ENCODE measurements at regions not wholly inside any gene's neighbourhood (a gene's known extent, or its start where the extent isn't known, plus 50 kb on each side); places are given as distances from the start of the nearest gene placed in this dataset.

DNA sequence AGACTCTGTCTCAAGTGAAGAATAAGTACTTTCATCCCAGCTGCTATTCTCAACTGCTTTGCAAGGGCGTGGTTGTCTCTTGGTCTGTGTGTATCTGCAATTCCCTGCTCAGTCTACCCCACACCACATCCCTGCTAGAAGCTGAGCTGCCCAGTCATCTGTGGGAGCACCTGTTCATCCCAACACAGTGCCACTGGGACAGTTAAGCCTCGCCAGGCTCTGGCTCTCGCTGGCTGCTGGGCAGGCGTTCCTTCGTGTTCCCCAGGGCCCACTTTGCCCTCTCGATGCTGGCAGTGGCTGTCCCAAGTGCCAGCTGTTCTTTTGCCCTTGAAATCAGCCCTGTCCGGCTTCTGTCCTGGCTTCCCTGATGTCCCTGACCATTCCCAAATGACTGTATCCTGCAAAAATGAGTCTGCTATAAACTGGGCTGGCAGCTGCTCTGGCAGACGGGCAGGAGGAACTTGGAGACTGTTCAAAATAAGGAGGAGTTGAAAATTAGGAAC, 91.6 kb upstream of the KLHL25 start:
- TF ChIP-seq, protein P1, sequence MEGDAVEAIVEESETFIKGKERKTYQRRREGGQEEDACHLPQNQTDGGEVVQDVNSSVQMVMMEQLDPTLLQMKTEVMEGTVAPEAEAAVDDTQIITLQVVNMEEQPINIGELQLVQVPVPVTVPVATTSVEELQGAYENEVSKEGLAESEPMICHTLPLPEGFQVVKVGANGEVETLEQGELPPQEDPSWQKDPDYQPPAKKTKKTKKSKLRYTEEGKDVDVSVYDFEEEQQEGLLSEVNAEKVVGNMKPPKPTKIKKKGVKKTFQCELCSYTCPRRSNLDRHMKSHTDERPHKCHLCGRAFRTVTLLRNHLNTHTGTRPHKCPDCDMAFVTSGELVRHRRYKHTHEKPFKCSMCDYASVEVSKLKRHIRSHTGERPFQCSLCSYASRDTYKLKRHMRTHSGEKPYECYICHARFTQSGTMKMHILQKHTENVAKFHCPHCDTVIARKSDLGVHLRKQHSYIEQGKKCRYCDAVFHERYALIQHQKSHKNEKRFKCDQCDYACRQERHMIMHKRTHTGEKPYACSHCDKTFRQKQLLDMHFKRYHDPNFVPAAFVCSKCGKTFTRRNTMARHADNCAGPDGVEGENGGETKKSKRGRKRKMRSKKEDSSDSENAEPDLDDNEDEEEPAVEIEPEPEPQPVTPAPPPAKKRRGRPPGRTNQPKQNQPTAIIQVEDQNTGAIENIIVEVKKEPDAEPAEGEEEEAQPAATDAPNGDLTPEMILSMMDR (IDR thresholded peaks at IDR 0.05; ENCODE audit: control extremely low read depth, extremely low read depth, low read depth, missing control alignments) = no peak
- DNase-seq (ENCODE audit: extremely low spot score) = no peak
- ChIA-PET CTCF (interaction anchor here (1.5 to 1.9 kb wide), 2 partner anchors 9 to 25 kb away, joined by 3 to 7 read pairs; no protein-coding TSS in a partner anchor), POLR2A (no interaction called here)

DNA sequence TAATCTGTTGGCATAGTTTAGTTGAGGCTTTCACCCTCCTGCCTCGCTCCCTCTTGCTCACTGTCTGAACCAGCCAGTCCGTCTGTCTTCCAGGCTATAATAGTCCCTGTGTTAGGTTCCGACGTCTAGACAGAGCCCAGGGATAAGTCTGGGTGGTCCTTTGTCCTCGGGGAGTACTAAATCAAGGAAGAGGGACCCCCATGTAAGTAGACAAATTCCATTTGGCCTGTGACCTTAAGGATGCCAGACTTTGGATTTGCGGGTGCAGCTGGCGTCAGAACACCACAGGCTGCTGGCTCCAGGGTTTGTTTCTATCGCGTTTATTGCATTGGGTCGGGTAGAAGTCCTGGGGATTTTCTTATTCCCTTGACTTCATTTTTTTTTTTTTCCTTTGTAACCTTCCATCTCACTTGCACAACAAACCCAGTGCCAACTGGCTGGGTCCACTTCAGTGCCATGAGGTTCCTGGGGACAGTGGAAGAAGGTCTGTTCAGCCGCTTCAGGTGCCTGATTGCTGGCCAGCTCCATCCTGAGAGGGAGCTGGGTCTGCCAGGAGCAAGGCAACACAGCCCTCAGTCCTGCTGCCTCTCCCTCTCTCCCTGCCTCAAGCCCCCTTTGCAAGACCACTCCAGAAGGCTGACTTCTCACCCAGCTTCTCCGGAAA, 95.4 kb upstream of the KLHL25 start:
- ChIA-PET CTCF (no interaction called here), POLR2A (no interaction called here)
- DNase-seq (ENCODE audit: extremely low spot score) = no peak
- TF ChIP-seq, protein P1 (IDR thresholded peaks at IDR 0.05; ENCODE audit: control extremely low read depth, extremely low read depth, low read depth, missing control alignments) = no peak

DNA sequence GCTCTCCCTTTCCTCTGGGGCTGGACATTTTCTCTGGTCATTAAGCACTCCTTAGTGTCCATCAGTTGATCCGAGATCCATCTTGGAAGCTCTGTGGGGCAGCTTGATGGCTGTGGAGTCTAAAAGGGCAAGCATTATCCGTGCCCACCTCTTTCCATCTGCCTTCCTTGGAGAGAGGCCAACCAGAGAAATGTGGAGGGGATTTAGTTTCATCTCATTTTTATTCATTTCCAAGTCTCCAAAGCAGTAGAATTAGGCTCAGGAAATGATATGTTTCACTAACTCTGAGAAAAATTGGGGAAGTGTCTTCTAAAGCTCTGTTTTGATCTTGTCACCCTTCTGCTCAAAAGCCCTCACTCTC, 95.9 kb upstream of the KLHL25 start:
- ChIA-PET POLR2A (no interaction called here), CTCF (no interaction called here)
- no peak for DNase-seq (ENCODE audit: extremely low spot score)
- TF ChIP-seq, protein P1 (IDR thresholded peaks at IDR 0.05; ENCODE audit: control extremely low read depth, extremely low read depth, low read depth, missing control alignments) = no peak

DNA sequence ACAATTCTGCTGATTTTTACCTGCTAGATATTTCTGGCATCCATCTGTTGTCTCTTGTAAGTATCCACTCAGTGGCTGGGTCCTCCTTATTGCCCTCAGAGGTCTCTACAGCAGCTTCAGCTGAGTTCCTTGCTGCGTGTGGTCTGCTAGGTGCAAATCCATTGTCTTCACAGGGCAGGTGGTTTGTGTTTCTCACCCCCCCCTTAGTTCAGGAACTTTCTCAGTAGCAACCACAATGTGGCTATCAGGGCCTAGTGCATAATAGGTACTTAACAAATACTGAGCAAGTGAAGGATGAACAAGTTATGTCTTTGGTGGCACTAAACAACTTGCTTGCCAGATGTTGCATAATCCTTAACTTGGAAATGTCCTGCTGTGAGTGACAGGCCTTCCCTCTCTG, 96.7 kb upstream of the KLHL25 start:
- DNase-seq (ENCODE audit: extremely low spot score) = no peak
- CTCF ChIA-PET = no interaction called here
- TF ChIP-seq, protein P1 (IDR thresholded peaks at IDR 0.05; ENCODE audit: control extremely low read depth, extremely low read depth, low read depth, missing control alignments) = no peak
- POLR2A ChIA-PET = no interaction called here

DNA sequence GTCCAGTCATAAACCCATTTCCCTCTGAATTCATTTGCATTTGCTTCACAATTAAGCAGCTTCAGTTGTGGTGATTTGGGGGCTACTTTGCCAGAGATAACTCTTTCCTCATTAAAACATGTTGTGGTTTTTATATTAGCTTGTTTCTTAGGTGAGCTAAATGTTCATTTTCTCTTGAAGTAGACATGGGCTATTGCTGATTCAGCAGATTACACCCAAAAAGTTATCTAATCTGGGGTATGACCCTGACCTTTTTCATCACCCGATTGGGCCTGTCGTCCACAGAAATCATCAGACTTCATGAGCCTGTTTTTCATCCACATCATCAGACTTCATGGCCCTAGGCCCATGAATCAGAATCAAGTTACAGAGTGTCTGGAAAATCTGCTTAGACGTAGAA, 97.5 kb upstream of the KLHL25 start:
- DNase-seq (ENCODE audit: extremely low spot score) = no peak
- ChIA-PET POLR2A (no interaction called here), CTCF (interaction anchor here (0.9 kb wide), 1 partner anchor 15 kb away, joined by 3 read pairs; no protein-coding TSS in a partner anchor)
- TF ChIP-seq, protein P1 (IDR thresholded peaks at IDR 0.05; ENCODE audit: control extremely low read depth, extremely low read depth, low read depth, missing control alignments) = no peak

DNA sequence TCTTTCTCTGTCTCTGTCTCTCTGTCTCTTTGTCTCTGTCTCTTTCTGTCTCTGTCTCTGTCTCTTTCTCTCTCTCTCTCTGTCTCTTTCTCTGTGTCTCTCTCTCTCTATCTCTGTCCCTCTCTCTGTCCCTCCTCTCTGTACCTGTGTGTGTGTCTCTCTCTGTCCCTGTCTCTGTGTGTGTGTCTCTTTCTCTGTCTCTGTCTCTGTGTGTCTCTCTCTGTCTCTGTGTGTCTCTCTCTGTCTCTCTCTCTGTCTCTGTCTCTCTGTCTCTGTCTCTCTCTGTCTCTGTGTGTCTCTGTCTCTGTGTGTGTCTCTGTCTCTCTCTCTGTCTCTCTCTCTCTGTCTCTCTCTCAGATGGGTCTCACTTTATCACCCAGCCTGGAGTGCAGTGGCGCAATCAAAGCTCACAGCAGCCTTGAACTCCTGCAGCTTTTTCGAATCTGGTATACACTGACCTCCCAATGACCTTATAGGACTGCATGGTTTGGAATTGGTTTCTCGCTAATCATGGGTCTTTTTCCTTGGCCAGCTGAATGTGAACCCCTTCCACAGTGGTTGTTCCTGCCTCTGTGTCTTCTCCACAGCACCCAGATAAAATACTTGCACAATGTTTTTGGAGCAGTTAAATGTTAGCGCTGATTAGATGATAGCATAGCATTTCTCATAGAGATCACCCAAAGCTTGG, 102.6 kb upstream of the KLHL25 start:
- no peak for DNase-seq (ENCODE audit: extremely low spot score)
- TF ChIP-seq, protein P1 (IDR thresholded peaks at IDR 0.05; ENCODE audit: control extremely low read depth, extremely low read depth, low read depth, missing control alignments) = no peak
- CTCF ChIA-PET = no interaction called here
- POLR2A ChIA-PET = no interaction called here
